SK-MEL-5 (cell line): ENCODE measurements at regions not wholly inside any gene's neighbourhood (a gene's known extent, or its start where the extent isn't known, plus 50 kb on each side); places are given as distances from the start of the nearest gene placed in this dataset.

Source experiments
- DNase-seq: peaks from one replicate; pipeline ENCODE4 v3.0.0-alpha.2; 2016; ENCODE audit warnings: low read depth, low spot score
- in situ Hi-C: cut with HindIII; loops from 2 replicates; pipeline ENCODE4 v1.10.0; 2016; ENCODE audit warnings: low sequenced_read_pairs, high pct_unique_total_duplicates, low pct_unique_long_range_greater_than_20kb

DNA sequence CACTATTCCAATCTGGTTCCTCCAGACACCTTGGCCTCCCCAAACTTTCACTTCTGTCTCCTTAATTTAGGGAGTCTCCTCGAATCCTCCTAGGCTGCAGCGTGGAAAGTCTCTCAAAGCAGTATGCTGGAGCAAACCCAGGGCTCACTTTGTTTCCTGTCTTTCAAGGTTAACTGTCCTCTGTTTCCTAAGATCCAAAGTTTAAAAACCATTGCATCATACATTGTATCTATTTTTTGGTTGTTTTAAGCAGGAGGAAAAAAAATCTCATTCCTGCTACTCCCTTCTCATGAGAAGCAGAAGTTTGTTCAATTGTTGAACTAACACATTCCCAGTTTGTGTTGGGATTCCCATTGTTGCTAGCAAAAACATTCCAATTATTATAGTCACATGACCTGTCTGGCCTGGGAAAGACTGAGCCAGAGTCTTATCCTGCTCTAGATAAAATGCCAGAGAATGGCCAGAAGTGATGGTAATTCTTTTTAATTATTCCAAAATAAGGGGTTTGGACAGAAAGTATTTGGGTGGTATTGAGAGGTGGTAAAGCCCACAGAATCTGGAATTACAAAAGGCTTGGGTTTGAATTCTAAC, 67.3 kb downstream of the HSPB8 start:
- in situ Hi-C loops: no loop called here
- DNase-seq: no peak

DNA sequence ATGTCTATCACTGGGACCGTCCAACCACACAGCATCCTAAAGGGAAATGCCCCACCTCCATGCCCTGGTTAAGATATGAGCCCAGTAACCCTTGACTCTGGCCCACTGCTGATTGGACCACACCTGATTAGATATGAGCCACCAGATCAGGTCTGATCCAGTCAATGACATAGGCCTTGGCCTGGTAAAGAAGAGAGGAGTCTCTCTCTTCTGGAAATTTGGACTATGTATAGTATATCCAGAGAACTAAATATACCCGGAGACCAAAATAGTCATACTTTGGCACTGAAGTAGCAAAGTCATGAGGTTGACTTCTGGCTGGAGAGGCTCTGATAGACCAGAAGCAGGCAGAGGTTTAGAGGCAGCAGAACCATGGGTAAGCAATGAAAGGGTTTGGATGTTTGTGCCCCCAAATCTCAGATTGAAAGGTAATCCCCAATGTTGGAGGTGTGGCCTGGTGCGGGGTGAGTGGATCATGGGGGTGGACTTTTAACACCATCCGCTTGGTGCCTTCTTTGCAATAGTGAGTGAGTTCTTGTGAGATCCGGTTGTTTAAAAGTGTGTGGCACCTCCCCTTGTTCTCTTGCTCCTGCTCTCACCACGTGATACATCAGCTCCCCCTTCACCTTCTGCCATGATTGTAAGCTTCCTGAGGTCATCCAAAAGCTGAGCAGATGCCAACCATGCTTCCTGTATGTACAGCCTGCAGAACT, 68.4 kb downstream of the HSPB8 start:
- no peak for DNase-seq
- in situ Hi-C loops: no loop called here

DNA sequence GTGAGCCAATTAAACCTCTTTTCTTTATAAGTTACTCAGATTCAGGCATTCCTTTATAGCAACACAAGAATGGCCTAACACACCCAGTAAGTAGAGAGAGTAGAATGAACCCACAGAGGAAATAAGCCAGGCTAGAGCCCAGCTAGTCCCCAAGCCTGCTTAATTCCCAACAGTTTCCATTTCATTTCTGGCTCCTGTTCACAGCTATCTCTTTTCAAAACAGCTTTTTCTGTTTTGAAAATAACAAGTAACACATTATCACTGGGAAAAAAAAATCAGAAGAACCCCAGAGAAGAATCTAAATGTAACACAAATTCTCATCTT, 69.0 kb downstream of the HSPB8 start:
- DNase-seq: no peak
- in situ Hi-C loops: no loop called here

DNA sequence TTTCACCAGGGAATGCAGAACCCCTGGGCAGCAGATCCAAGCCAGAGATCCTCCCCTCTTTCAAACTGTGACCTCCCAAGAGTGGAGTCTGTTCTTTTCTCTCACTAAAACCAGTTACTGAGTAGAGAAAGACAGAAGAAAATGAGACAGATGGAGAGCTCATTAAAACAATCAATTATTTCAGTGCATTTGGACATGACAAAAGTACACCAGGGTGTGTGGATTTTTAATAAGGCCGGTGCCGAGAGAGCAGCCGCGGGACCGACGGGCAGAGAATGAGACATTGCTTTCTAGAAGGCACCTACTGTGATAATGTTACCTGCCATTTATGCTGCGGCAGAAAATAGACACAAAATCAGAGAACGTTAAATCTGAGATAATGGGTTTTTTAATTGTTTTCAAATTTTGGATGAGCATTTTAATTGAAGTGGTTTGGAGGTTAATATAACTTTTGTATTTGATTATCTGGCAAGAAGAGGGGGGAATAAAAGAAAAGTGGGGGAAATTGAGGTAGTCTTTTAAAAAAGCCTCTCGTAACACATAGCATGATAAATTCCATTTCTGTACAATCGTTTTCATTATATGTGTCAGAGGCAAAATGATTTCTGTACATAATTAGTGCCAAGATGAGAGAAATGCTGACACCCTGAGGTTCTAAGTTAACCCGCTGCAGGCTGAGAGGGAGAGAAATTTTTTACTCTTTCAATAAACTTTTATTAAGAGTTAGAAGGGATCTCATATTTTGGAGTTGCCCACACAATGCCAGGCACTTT, 70.8 kb downstream of the HSPB8 start:
- DNase-seq: no peak
- in situ Hi-C loops: no loop called here

DNA sequence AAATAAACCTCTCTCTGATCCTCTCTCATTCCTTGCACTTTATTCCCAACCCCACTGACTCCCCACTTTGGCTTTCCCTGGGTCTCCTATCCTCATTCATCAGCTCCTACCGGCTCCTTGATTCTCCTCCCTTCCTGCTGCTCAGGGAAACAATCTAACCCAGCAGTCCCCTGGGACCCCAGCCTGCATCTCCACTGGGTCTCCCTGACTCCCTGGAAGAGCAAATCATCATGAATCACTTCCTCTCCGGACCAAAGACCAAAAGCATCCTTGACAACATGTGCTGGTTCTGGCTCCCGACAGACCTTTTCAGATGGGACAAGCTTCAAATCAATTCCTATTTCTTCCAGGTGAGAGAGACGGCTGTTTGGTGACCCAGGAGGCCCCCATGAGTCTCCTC, 76.6 kb downstream of the HSPB8 start:
- DNase-seq: no peak
- in situ Hi-C loops: no loop called here

DNA sequence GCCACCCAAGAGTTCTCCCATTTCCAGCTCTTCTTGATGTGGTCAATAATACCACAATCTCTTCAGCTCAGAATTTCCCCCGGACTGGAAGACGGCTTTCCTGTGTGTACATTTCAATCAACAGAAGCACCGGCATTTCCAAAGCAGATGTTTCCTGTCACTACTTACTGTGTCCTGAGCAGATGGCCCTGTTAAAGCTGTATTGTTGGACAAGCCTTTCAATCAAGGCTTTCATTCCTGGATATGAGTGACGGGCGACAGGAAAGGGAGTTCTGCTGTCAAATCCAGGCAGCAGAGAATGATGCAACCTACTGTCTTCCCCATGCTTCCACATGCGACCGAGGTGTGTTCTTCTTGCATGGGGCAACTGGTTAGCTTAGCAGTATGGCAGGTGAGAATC, 76.4 kb upstream of the CCDC60 start:
- DNase-seq: no peak
- in situ Hi-C loops: no loop called here

DNA sequence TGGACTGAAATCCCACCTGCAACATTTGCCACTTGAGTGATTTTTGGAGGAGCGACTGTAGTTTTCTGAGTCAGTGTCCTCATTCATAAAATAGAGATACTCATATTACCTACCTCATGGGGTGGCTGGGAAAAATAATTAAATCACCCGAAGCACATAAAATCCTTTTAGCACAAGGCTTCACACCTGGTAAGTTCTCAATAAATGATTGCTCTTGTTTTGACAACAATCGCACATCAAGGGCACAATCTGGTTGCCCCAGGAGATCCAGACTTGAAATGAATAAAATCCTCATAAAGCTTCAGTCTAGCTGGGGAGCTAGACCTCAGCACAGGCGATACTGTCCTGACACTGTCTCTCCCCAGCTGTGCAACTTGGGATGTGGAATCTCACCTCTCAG, 76.0 kb upstream of the CCDC60 start:
- DNase-seq: no peak
- in situ Hi-C loops: no loop called here

DNA sequence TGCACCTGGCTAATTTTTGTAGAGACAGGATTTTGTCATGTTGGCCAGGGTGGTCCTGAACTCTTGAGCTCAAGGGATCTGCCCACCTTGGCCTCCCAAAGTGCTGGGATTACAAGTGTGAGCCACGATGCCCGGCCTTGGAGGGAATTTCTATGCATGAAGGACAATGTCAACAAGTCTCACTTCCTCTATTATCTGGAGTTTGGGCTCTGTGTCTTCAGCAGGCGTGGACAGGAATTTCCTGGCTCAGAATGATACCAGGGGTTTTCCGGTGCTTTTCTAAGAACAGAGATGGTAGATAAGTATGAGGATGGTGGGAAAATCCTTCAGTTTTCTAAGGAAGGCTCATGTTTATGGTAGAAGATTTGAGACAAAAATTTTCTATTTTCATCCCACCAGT, 75.0 kb upstream of the CCDC60 start:
- in situ Hi-C loops: no loop called here
- no peak for DNase-seq

DNA sequence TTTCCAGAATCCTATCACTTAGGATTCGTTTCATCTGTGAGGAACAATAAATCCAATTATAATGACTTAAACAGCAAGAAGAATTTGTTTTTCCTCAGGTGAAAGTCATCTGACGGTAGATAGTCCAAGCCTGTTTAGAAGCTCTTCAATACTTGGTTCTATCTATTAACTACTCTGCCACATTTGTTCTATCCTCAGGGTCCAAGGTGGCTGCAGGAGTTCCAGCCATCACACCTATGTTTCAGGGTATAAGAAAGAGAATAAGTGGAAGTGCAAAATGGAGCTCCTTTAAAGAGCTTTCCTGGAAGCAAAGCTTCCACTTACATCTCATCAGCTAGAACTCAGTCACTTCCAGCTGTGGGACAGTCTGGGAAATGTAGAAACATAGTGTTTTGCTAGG, 72.1 kb upstream of the CCDC60 start:
- in situ Hi-C loops: no loop called here
- DNase-seq: no peak

DNA sequence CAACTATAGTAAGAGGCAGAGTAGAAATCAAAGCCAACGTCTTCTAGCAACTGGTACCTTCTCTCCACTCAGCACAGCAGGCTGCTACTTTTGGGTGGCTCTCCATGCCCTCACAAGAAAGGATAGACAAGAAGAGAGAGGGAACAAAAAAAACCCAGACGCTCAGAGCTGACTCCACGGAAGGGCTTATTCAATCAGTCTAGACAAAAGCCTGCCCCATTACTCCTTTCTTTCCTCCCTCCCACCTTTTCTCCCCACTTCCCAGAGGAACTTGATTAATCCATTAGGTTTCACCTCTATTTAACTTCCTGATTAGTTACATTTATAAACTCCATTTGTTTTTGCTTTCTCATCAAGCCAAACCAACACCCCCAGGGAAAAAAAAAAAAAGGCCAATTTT, 71.1 kb upstream of the CCDC60 start:
- DNase-seq: no peak
- in situ Hi-C loops: no loop called here

DNA sequence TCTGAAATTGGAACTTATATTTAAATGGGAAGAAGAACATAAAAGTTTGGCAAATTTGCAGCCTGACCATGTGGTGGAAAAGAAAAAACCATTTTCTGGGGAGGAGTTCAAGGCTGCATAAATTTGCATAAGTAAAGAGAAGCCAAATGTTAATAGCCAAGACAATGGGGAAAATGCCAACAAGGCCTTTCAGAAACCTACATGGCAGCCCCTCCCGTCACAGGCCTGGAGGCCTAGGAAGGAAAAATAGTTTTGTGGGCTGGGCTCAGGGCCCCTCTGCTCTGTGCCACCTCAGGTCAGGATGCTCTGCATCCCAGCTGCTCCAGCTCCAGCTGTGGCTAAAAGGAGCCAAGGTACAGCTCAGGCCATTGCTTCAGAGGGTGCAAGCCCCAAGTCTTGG, 67.6 kb upstream of the CCDC60 start:
- in situ Hi-C loops: no loop called here
- DNase-seq: no peak

DNA sequence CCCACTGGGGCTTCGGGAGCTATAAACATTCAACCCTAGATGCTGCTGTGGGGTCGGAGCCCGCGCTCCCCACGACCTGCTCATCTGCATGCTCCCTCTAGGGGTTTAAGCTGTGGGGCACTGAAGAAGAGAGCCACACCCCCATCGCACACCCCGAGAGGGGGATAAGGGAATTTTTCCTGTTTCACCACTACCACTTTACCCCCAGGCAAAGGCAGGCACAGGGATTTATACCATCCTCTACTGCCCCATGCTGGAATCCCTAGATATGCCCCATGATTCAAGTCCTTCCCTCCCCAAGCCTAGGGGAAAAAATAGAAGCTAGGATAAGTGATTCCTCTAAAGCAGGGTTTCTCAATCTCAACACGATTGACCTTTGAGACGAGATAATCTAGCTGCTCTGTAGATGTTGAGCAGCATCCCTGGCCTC, 59.9 kb upstream of the CCDC60 start:
- peak; percentile 33 for DNase-seq
- in situ Hi-C loops: no loop called here

DNA sequence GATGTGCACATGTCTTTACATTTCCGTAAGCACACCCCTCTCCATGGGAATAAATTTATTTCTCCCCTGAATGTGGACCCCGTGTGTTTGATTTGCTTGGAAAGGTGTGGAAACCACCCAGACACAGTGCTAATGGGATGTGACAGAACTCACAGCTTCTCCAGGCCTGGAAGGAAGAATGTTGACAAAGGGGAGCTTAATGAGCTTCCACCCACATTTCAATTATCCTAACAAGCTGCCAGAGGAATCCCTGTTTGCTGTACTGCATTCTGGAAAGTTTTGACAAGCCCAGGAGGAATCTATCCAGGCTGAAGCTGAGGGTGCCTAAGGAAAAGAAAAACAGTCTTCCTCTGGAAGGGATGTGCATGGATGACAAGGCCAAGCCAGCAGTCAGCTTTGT, 51.2 kb upstream of the CCDC60 start:
- DNase-seq: no peak
- in situ Hi-C loops: no loop called here
